CD14-positive monocyte (primary cell): ENCODE measurements at regions not wholly inside any gene's neighbourhood (a gene's known extent, or its start where the extent isn't known, plus 50 kb on each side); places are given as distances from the start of the nearest gene placed in this dataset.

ENCODE experiments used
- DNase-seq, 3 donors: peaks; one replicate each; pipeline ENCODE4 v3.0.0-alpha.2; 2011 to 2022
- H2AFZ ChIP-seq: 2 replicates; pipeline ENCODE4 v1.6.0; 2012; ENCODE audit warnings: mild to moderate bottlenecking, low read depth, low read length, inconsistent platforms; ENCODE audit not compliant: insufficient read depth, poor library complexity, severe bottlenecking
- H3K27ac ChIP-seq, 2 donors: 1 replicate in 1 of 2; 2 replicates in 1 of 2; pipeline ENCODE4 v1.5.1; 2012 to 2013; ENCODE audit warnings: low read length in 2 of 2, control low read depth in 1 of 2, inconsistent platforms in 1 of 2, low read depth in 1 of 2, mild to moderate bottlenecking in 1 of 2
- H3K27me3 ChIP-seq, 2 donors: one replicate each; pipeline versions ENCODE4 v1.6.0 to v1.6.1; 2011 to 2013; ENCODE audit warnings: low read length in 2 of 2; ENCODE audit not compliant: control insufficient read depth in 2 of 2, insufficient read depth in 2 of 2
- H3K36me3 ChIP-seq, 2 donors: replicated peaks in 1 of 2; 1 replicate in 1 of 2; 2 replicates in 1 of 2; pipeline versions ENCODE4 v1.5.1 to v1.6.1; 2012 to 2013; ENCODE audit warnings: low read length in 2 of 2, control low read depth in 1 of 2, inconsistent platforms in 1 of 2, mild to moderate bottlenecking in 1 of 2; ENCODE audit not compliant: insufficient read depth in 2 of 2, control insufficient read depth in 1 of 2
- H3K4me1 ChIP-seq, 2 donors: 1 replicate in 1 of 2; 2 replicates in 1 of 2; pipeline versions ENCODE4 v1.5.1 to v1.6.1; 2012 to 2013; ENCODE audit warnings: low read length in 2 of 2, control low read depth in 1 of 2, inconsistent platforms in 1 of 2, mild to moderate bottlenecking in 1 of 2, moderate library complexity in 1 of 2; ENCODE audit not compliant: insufficient read depth in 2 of 2, control insufficient read depth in 1 of 2
- H3K4me2 ChIP-seq: replicated peaks from 2 replicates; pipeline ENCODE3; 2012; ENCODE audit warnings: low read length, moderate library complexity, mild to moderate bottlenecking; ENCODE audit not compliant: poor library complexity, severe bottlenecking; ENCODE audit errors: extremely low read depth
- H3K4me3 ChIP-seq, 3 experiments: fragments of 200-600 bp in 1 of 3; sonication (generic) in 1 of 3; replicated peaks in 1 of 3; 1 replicate in 2 of 3; 2 replicates in 1 of 3; pipeline ENCODE4 v1.5.1; 2011 to 2013; ENCODE audit warnings: low read length in 3 of 3, mild to moderate bottlenecking in 3 of 3, control low read depth in 2 of 3, low read depth in 2 of 3, inconsistent platforms in 1 of 3, moderate library complexity in 1 of 3
- H3K79me2 ChIP-seq: 2 replicates; pipeline ENCODE4 v1.6.0; 2012; ENCODE audit warnings: mild to moderate bottlenecking, control low read depth, inconsistent platforms, low read length, moderate library complexity; ENCODE audit not compliant: insufficient read depth
- H3K9ac ChIP-seq: 2 replicates; pipeline ENCODE4 v1.6.0; 2017; ENCODE audit warnings: low read length, mild to moderate bottlenecking; ENCODE audit not compliant: insufficient read depth, poor library complexity, severe bottlenecking
- H3K9me3 ChIP-seq, 2 donors: replicated peaks in 1 of 2; 1 replicate in 1 of 2; 2 replicates in 1 of 2; pipeline versions ENCODE4 v1.5.1 to v1.6.1; 2012 to 2013; ENCODE audit warnings: low read length in 2 of 2, control low read depth in 1 of 2; ENCODE audit not compliant: control insufficient read depth in 1 of 2, insufficient read depth in 1 of 2
- H4K20me1 ChIP-seq: 2 replicates; pipeline ENCODE4 v1.6.0; 2012; ENCODE audit warnings: mild to moderate bottlenecking, low read length, control low read depth, moderate library complexity; ENCODE audit not compliant: insufficient read depth
- H3K27ac Mint-ChIP-seq, 7 donors: one replicate each; pipeline ENCODE4 v1.8.0; 2020; ENCODE audit warnings: mild to moderate bottlenecking in 7 of 7, mixed read lengths in 7 of 7, moderate library complexity in 6 of 7, inconsistent platforms in 2 of 7
- H3K27me3 Mint-ChIP-seq, 3 donors: one replicate each; pipeline ENCODE4 v1.8.0; 2021 to 2022; ENCODE audit warnings: low read depth in 3 of 3, mild to moderate bottlenecking in 3 of 3, mixed read lengths in 3 of 3, moderate library complexity in 3 of 3, inconsistent platforms in 1 of 3
- H3K36me3 Mint-ChIP-seq, 2 donors: one replicate each; pipeline ENCODE4 v1.8.0; 2020; ENCODE audit warnings: mixed read lengths in 2 of 2, inconsistent platforms in 1 of 2, mild to moderate bottlenecking in 1 of 2
- H3K4me1 Mint-ChIP-seq: one replicate; pipeline ENCODE4 v1.8.0; 2020; ENCODE audit warnings: mild to moderate bottlenecking, mixed read lengths
- H3K4me3 Mint-ChIP-seq, 2 donors: one replicate each; pipeline ENCODE4 v1.8.0; 2020; ENCODE audit warnings: mild to moderate bottlenecking in 2 of 2, mixed read lengths in 2 of 2, moderate library complexity in 1 of 2
- H3K9me3 Mint-ChIP-seq, 7 donors: one replicate each; pipeline ENCODE4 v1.8.0; 2020 to 2022; ENCODE audit warnings: mixed read lengths in 7 of 7, mild to moderate bottlenecking in 6 of 7, moderate library complexity in 6 of 7, inconsistent platforms in 2 of 7
- CTCF ChIP-seq: fragments of 200-600 bp; IDR thresholded peaks from one replicate; pipeline ENCODE4 v1.8.0; 2022; ENCODE audit warnings: antibody characterized with exemption, mild to moderate bottlenecking
- WGBS: methylation state at CpG from one replicate; pipeline ENCODE4 v1.1.5; 2013; ENCODE audit warnings: missing lambda C conversion rate; ENCODE audit not compliant: insufficient coverage; 5-methylcytosine and 5-hydroxymethylcytosine counted together
- intact Hi-C, 2 donors: fragments of 100-400 bp; cut with micrococcal nuclease; formaldehyde crosslinking; loops; one replicate each; pipeline versions ENCODE4 v1.15.0 to v1.15.1; 2023

GRCh38 chr9:20016611-20017010, 227.8 kb upstream of the SLC24A2 start:
- Mint-ChIP-seq H3K9me3 (peaks cover 0 to 18% (median 3%) of the 10 kb centered on the region in 7 donors), H3K4me3 (no peak overlapping the region), H3K4me1 (no peaks in the 10 kb centered on the region), H3K27me3 (peaks cover 0 to 2% (median 1%) of the 10 kb centered on the region in 3 donors), H3K36me3 (no peaks in the 10 kb centered on the region), H3K27ac (no peak overlapping the region)
- Histone ChIP-seq H3K4me3 (no peak overlapping the region), H3K27me3 (no peaks in the 10 kb centered on the region), H3K36me3 (no peaks in the 10 kb centered on the region), H3K4me1 (no peaks in the 10 kb centered on the region), H4K20me1 (no peaks in the 10 kb centered on the region), H2AFZ (no peak overlapping the region), H3K4me2 (no peak overlapping the region), H3K9me3 (no peaks in the 10 kb centered on the region), H3K27ac (no peak overlapping the region), H3K79me2 (no peaks in the 10 kb centered on the region), H3K9ac (no peak overlapping the region)
- no peak for TF ChIP-seq CTCF
- no peak for DNase-seq
- no CpG with 5 or more reads among the region's 1 CpG for WGBS
- intact Hi-C loops: no loop called here

GRCh38 chr9:20015427-20015931, 226.6 kb upstream of the SLC24A2 start:
- no peak overlapping the region for H3K4me2 ChIP-seq
- no peaks in the 10 kb centered on the region for H3K79me2 ChIP-seq
- intact Hi-C loops: no loop called here
- H2AFZ ChIP-seq: no peak overlapping the region
- H3K9me3 ChIP-seq: no peaks in the 10 kb centered on the region
- Mint-ChIP-seq H3K27me3 (peaks cover 0 to 2% (median 1%) of the 10 kb centered on the region in 3 donors), H3K36me3 (no peaks in the 10 kb centered on the region), H3K4me1 (no peaks in the 10 kb centered on the region), H3K9me3 (peaks cover 0 to 18% (median 8%) of the 10 kb centered on the region in 7 donors), H3K4me3 (no peak overlapping the region), H3K27ac (no peak overlapping the region)
- no peak for DNase-seq
- no peak overlapping the region for H3K9ac ChIP-seq
- no peaks in the 10 kb centered on the region for H3K4me1 ChIP-seq
- H3K4me3 ChIP-seq: no peak overlapping the region
- no peaks in the 10 kb centered on the region for H4K20me1 ChIP-seq
- H3K27ac ChIP-seq: no peak overlapping the region
- no peaks in the 10 kb centered on the region for H3K27me3 ChIP-seq
- H3K36me3 ChIP-seq: no peaks in the 10 kb centered on the region
- TF ChIP-seq CTCF: no peak
- 100% methylated on average over 1 of the region's 2 CpGs for WGBS
